Left hindlimb (tissue), 1 donor: ENCODE measurements at regions not wholly inside any gene's neighbourhood (a gene's known extent, or its start where the extent isn't known, plus 50 kb on each side); places are given as distances from the start of the nearest gene placed in this dataset.

Experiments
- DNase-seq: peaks from one replicate; pipeline ENCODE4 v3.0.0-alpha.2; 2018

DNA sequence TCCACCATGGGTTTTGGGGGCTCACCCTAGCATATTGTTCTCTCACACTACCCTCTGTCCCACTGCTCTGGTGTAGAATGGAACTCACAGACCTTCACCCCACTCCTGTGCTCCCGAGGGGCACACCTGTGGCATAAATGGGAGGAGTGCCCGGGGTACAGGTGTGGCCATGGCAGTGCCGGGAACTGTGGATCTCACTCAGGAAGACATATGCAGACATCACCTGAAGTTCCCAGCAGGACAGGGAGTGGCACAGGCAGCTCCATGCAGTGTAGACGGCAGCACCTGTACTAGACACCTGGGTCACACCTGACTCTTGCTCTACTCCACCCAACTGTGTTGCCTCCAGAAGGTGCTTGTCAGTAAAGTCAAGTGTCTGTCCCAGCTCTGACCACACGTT, 57.6 kb upstream of the MRPS22 start:
- no peak for DNase-seq

DNA sequence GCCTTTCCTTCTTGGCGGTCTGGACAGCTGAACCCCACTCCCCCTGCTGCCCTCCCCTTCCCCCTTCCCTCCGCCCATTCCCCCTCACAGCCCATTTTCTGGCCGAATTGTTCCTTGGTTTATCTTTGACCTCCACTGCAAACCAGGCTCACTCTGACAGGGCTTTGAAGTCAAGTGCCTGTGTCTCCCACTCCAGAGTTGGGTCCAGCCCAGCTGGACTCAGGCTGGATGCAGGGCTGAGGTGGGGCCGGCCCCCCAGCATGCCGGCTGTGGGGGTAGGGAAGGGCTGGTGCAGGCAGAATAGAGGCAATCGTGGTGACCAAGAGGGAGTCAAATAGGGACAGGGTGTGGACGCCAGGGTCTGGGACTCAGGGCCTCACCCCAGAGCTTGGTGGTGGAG, 57.0 kb upstream of the MRPS22 start:
- no peak for DNase-seq

- no peak for DNase-seq
Observed at GRCh38 chr3:139287557-139287956, 56.3 kb upstream of the MRPS22 start.

- no peak for DNase-seq
Observed at GRCh38 chr3:139288266-139288821, 55.5 kb upstream of the MRPS22 start.

GRCh38 chr3:139289860-139290524, 53.8 kb upstream of the MRPS22 start:
- DNase-seq, result no peak

DNA sequence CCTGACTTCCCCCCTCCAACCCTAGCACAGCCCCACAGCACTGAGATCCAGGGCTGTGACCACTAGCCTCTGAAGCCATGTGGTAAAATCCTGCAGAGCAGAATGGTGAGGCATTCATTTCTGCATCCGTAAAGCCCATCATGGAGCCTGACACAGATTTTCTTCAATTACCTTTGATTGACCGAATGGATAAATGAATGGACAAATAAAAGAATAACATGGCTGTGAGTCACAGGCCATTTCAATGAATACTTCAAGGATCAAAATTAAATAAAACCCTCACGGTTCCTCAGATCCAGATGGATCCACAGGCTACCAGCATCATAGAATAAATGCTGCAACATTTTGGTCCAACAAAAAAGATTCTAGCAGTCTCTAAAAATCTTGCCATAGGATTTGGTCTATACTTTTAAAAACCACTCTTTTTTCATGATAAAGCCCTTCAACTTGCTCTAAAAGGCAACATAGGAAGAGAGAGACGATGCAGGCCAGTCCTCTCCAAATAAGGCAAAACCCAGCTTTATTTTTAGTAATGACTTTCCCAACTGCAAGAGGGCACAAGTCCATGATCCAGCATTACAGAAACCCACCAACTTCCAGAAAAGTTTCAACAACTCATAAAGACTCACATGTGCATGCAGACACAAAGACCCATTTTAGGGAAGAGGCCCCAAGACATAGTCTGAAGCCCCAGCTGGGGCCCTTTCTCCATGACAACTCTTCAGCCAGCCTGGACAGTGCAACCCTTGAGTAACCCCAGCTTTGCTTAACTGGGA, 52.4 kb upstream of the MRPS22 start:
- DNase-seq, result no peak

DNA sequence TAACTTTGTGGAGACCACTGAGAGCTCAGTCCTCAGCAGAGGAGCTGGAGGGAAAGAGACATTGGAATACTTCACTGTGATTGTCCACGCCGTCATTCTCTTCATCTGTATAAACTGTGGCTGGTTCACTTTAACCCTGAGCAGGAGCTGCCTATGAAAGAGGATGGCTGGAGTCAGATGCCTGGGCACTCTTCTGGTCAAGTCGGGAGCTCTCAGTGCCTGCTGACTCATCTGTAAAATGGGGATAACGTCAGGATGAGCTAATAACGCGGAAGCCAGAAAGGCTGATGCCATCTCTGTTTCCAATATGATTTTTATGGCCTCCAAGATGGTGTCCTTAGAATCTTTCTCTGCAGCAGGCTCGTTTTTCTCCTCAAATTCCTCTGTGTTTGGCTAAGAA, 51.6 kb upstream of the MRPS22 start:
- no peak for DNase-seq

DNA sequence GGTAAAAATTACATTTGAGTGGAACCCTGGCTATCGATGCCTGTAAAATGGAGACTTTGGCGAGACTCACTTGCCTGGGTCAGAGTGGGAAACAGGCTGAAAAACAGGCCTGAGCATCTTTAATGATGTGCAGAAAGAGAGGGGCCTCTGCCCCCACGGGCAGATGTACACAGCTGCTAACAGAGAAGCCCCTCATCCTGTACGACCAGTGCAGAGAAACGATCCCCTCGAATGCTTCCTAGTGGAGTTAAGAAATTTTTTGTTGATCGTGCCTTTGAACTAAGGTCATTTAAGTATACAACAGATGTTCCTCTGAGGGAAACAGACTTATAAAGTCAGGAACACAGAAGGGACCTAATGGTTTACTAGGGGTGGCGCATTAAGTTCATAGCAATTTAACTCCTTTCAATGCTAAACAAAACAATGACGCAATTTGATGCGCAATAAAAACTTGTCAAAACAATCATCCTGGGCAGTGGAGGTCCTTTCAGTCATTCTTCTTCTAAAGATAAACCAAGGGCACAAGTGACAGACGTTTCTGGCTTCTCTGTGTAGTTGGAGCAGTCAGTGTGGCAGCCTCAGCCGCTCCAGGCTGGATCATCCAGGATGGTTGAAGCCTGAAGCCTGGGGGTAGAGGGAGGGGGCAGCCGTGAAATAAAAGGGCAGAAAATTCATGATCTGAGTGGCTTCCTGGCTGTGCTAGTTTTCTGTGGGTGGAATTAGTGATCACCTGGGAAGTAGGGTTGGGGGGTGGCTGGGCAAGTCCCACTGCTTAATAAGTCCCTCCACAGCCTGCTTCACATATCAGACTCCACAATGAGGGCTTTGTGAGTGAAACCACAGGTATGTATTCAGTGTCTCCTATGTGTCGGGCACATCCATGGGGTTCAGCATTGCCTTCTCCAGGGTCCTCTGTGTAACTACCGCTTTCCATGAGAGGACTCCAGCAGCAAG, 50.8 kb upstream of the MRPS22 start:
- DNase-seq, result no peak

- DNase-seq, result no peak
Observed at GRCh38 chr3:139293665-139294023, 50.2 kb upstream of the MRPS22 start.
